Fibroblast of lung (primary cell): ENCODE measurements at regions not wholly inside any gene's neighbourhood (a gene's known extent, or its start where the extent isn't known, plus 50 kb on each side); places are given as distances from the start of the nearest gene placed in this dataset.

Experiments
- DNase-seq, 2 donors: peaks; one replicate each; pipeline versions ENCODE4 v3.0.0 to v3.0.0-alpha.2; 2010; ENCODE audit warnings: low read depth in 2 of 2
- H2AFZ ChIP-seq: 2 replicates; pipeline ENCODE4 v1.5.1; 2012; ENCODE audit warnings: low read length, control low read depth, inconsistent platforms
- H3K27ac ChIP-seq: 2 replicates; pipeline ENCODE4 v1.5.1; 2011; ENCODE audit warnings: low read length, control low read depth; ENCODE audit not compliant: insufficient read depth
- H3K27me3 ChIP-seq: 2 replicates; pipeline ENCODE4 v1.5.1; 2011; ENCODE audit warnings: mild to moderate bottlenecking, low read length; ENCODE audit not compliant: control insufficient read depth, insufficient read depth
- H3K36me3 ChIP-seq: 2 replicates; pipeline ENCODE4 v1.5.1; 2011; ENCODE audit warnings: low read length; ENCODE audit not compliant: control insufficient read depth, insufficient read depth
- H3K4me1 ChIP-seq: 2 replicates; pipeline ENCODE4 v1.5.1; 2011; ENCODE audit warnings: low read length; ENCODE audit not compliant: control insufficient read depth, insufficient read depth; ENCODE audit errors: extremely low read depth
- H3K4me2 ChIP-seq: 2 replicates; pipeline ENCODE4 v1.5.1; 2011; ENCODE audit warnings: low read length, control low read depth; ENCODE audit not compliant: insufficient read depth; ENCODE audit errors: extremely low read depth
- H3K4me3 ChIP-seq, 4 experiments: fragments of 200-600 bp in 1 of 4; sonication (generic) in 1 of 4; replicated peaks in 1 of 4; 2 replicates each; pipeline ENCODE4 v1.5.1; 2011 to 2016; ENCODE audit warnings: low read length in 4 of 4, low read depth in 3 of 4, mild to moderate bottlenecking in 3 of 4, control low read depth in 2 of 4, inconsistent platforms in 1 of 4, mixed read lengths in 1 of 4; ENCODE audit not compliant: insufficient read depth in 1 of 4; ENCODE audit errors: control extremely low read depth in 1 of 4
- H3K79me2 ChIP-seq: 2 replicates; pipeline ENCODE4 v1.5.1; 2012; ENCODE audit warnings: mild to moderate bottlenecking, low read length, inconsistent platforms; ENCODE audit not compliant: control insufficient read depth, insufficient read depth
- H3K9ac ChIP-seq: 2 replicates; pipeline ENCODE4 v1.5.1; 2011; ENCODE audit warnings: mild to moderate bottlenecking, low read length, control low read depth; ENCODE audit not compliant: insufficient read depth
- H3K9me3 ChIP-seq: 2 replicates; pipeline ENCODE4 v1.5.1; 2012; ENCODE audit warnings: low read depth, low read length; ENCODE audit not compliant: control insufficient read depth, insufficient read depth
- H4K20me1 ChIP-seq: 2 replicates; pipeline ENCODE4 v1.5.1; 2011; ENCODE audit warnings: low read length; ENCODE audit not compliant: control insufficient read depth, insufficient read depth; ENCODE audit errors: extremely low read depth
- EZH2 ChIP-seq: IDR thresholded peaks from 2 replicates; pipeline ENCODE4 v1.5.1; 2012; ENCODE audit warnings: low read length, control low read depth, mild to moderate bottlenecking; ENCODE audit errors: missing control alignments
- TF ChIP-seq, protein P1 (sequence below), 2 donors: IDR thresholded peaks in 1 of 2; conservative IDR thresholded peaks in 1 of 2; 1 replicate in 1 of 2; 2 replicates in 1 of 2; pipeline ENCODE4 v1.5.1; 2011 to 2012; ENCODE audit warnings: low read length in 2 of 2, control low read depth in 1 of 2, inconsistent platforms in 1 of 2, low read depth in 1 of 2, mild to moderate bottlenecking in 1 of 2

DNA sequence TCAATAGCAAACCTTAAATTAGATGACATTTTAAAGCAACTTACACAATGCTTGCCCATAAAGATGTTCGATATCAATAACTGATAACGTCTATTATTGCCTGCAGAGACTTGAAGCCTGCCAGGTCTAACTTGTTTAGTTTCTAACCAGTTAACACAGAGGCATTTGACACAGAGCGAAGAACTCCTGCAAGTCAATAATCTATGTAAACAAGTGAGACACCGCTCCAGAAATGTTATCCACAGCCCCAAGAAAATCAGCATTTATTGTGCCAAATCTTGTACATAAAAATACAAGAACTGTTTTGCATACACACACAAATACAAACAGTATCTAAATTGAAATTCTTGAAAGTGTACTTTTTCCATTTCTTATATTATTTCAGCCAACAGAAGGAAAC lies 236.0 kb upstream of the DIO3 start:
- Histone ChIP-seq H3K27me3 (no peaks in the 10 kb centered on the region), H3K4me2 (no peak overlapping the region), H3K9ac (no peak overlapping the region), H3K4me3 (no peak overlapping the region), H3K79me2 (no peaks in the 10 kb centered on the region), H4K20me1 (no peaks in the 10 kb centered on the region), H3K4me1 (no peaks in the 10 kb centered on the region), H3K36me3 (no peaks in the 10 kb centered on the region), H3K9me3 (no peaks in the 10 kb centered on the region), H2AFZ (no peak overlapping the region), H3K27ac (no peak overlapping the region)
- TF ChIP-seq EZH2: no peak
- TF ChIP-seq, protein P1, sequence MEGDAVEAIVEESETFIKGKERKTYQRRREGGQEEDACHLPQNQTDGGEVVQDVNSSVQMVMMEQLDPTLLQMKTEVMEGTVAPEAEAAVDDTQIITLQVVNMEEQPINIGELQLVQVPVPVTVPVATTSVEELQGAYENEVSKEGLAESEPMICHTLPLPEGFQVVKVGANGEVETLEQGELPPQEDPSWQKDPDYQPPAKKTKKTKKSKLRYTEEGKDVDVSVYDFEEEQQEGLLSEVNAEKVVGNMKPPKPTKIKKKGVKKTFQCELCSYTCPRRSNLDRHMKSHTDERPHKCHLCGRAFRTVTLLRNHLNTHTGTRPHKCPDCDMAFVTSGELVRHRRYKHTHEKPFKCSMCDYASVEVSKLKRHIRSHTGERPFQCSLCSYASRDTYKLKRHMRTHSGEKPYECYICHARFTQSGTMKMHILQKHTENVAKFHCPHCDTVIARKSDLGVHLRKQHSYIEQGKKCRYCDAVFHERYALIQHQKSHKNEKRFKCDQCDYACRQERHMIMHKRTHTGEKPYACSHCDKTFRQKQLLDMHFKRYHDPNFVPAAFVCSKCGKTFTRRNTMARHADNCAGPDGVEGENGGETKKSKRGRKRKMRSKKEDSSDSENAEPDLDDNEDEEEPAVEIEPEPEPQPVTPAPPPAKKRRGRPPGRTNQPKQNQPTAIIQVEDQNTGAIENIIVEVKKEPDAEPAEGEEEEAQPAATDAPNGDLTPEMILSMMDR (conservative IDR thresholded peaks at IDR 0.05 in 1 of 2, IDR thresholded peaks at IDR 0.05 in 1 of 2; ENCODE audit: low read depth in 1 of 2, low read length in 2 of 2): no peak
- no peak for DNase-seq

DNA sequence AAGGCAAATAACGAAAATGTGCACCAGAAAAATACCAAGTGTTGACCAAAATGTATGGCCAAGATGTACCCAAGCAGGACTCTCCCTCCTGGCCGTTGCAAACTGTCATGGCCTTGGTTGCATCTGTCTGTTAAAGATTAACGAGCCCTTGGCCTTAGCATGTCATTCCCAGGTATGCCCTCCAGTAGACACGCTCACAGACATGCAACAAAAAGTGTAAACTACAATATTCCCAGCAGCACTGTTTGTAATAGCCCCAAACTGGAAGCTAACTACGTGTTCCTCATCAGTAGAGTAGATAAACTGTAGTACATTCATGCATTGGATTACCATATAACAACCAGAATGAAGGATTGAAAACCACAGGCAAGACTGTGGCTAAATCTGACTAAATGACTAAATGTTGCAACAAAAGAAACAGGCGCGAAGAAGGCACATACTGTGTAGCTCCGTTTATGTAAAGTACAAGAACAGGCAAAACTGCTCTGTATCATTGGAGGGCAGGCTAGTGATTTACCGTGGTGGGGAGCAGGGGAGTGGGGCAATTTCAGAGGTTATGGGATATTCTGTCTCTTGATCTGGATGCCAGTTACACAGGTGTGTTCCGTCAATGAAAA lies 232.8 kb upstream of the DIO3 start:
- Histone ChIP-seq H3K9me3 (no peaks in the 10 kb centered on the region), H3K27me3 (no peaks in the 10 kb centered on the region), H4K20me1 (no peaks in the 10 kb centered on the region), H3K36me3 (no peaks in the 10 kb centered on the region), H3K27ac (no peak overlapping the region), H3K79me2 (no peaks in the 10 kb centered on the region), H3K4me2 (no peak overlapping the region), H3K9ac (no peak overlapping the region), H3K4me3 (no peak overlapping the region), H2AFZ (no peak overlapping the region), H3K4me1 (no peaks in the 10 kb centered on the region)
- TF ChIP-seq, protein P1 (conservative IDR thresholded peaks at IDR 0.05 in 1 of 2, IDR thresholded peaks at IDR 0.05 in 1 of 2; ENCODE audit: low read depth in 1 of 2, low read length in 2 of 2): no peak
- TF ChIP-seq EZH2: no peak
- DNase-seq: no peak

DNA sequence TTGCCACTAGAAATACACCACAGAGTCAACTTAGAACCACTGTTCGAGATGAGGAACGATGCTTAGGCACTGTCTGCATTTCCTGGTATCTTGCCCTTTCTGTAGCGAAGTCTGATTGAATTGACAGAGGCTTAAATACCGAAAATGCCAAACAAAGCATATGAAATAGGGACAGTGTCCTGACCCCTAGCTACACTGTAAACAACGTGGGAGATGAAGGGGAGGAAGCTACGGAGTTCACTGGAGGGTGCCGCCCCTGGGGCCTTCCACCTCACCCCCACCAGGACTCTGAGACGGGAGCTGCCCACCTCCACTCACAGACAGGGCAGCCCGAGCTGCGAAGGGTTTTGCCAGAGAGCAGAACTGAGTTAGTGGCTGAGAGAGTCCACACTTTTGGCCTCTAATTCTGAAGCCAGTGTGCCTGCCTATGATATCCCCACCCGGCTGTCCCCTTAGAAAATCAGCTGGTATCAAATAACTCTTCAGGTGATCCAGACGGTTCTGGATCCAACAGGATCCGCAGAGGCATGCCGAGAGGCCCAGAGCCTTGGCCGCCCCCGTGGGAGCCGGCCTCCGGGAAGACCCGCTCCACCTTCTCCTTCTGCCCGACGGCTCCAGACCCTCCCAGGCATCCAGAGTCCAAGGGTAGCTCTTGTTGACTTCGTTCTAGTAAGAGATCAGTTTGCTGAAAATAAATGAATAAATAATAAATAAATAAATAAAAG lies 230.7 kb upstream of the DIO3 start:
- Histone ChIP-seq H2AFZ (no peak overlapping the region), H3K36me3 (no peaks in the 10 kb centered on the region)
- TF ChIP-seq, protein P1 (conservative IDR thresholded peaks at IDR 0.05 in 1 of 2, IDR thresholded peaks at IDR 0.05 in 1 of 2; ENCODE audit: low read depth in 1 of 2, low read length in 2 of 2): no peak
- no peak for TF ChIP-seq EZH2

More for the DNA sequence above, 230.7 kb upstream of the DIO3 start:
- no peak for DNase-seq
- Histone ChIP-seq H3K79me2 (no peaks in the 10 kb centered on the region), H3K27ac (no peak overlapping the region), H3K27me3 (no peaks in the 10 kb centered on the region), H3K9ac (no peak overlapping the region), H3K4me1 (no peaks in the 10 kb centered on the region), H4K20me1 (no peaks in the 10 kb centered on the region), H3K4me2 (no peak overlapping the region), H3K9me3 (no peaks in the 10 kb centered on the region), H3K4me3 (no peak overlapping the region)
